GM18867 (cell line): ENCODE measurements at regions not wholly inside any gene's neighbourhood (a gene's known extent, or its start where the extent isn't known, plus 50 kb on each side); places are given as distances from the start of the nearest gene placed in this dataset.

Source experiments
- ATAC-seq: cut with Tn5 transposase; IDR thresholded peaks from one replicate; pipeline ENCODE4 v1.9.1; 2021; ENCODE audit warnings: mild to moderate bottlenecking, moderate library complexity; ENCODE audit not compliant: unreplicated experiment

DNA sequence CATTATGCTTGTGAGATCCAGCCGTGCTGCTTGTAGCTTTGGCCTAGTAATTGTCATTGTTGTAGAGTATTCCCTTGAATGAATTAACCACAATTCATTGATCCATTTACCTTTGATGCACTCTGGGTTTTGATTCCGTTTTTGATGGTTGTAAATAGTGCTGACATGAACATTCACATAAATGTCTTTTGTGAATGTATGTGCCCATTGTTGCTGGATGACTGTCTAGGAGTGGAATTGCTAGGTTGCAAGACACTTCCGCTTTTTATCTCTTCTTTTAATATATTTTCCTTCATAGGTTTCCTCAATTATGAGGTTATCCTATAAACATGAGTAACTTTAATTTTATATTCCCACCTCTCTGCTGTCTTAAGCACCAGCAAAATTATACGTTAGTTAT is 104.8 kb upstream of the CCDC68 start:
- no peak for ATAC-seq

DNA sequence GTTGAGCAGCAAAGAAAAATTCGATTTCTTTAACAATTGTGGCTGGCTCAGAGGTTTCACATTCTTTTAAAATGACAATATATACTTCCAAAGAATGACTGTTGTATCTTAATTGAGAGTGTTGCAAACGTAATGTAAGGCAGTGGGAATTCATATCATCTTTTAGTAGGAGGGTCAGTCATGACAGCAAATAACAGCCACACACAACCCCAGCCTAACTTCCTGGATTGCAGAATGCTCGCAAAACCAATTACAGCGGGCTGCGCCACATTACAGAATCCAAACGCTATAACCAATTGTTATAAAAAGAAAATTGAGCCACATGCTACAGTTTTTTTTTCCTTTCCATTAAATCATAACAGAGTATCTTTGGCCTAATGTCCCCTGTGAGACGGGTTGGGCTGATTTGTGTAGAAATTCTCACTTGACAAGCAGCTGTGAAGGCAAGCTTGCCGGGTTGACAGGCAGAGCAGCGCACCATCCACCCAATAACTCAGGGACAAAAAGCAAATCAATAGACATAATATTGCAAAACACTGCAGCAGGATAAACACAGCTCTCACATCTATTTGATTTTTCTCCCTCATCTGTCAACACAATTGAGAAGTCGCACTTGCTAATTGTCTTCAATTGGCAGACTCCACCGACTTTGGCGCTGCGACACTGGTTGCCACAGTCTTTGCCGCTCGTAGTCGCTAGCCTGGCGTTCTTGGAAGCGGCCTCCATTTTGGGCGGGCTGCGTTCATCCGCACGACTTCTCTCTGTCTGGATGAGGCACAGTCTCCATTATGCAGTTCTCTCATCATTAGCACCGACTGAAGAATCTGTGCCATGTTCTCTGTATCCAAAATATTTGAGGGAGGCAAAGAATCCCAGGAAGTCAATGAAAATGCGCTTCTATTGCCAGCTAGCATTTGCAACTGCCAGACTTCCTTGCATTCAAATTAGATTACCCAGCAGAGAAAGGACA is 95.0 kb upstream of the CCDC68 start:
- ATAC-seq = no peak

DNA sequence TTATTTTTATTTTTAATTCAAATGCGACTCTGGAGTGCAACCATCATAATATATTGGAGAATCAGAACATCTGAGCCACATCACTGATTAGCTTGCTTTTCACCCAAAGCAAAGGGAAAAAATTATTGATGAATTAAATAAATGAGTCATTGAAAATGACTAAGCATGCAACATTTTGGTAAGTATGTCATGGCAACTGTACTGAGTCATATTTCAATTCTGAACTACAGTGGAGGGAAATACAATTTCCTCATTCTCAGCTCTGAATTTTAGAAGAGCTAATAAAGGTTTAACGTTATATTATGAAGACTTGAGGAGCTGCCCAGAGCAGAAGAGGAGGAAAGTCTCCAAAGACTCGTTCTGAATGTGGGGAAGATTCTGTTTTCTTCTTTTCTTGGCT is 89.6 kb upstream of the CCDC68 start:
- no peak for ATAC-seq

DNA sequence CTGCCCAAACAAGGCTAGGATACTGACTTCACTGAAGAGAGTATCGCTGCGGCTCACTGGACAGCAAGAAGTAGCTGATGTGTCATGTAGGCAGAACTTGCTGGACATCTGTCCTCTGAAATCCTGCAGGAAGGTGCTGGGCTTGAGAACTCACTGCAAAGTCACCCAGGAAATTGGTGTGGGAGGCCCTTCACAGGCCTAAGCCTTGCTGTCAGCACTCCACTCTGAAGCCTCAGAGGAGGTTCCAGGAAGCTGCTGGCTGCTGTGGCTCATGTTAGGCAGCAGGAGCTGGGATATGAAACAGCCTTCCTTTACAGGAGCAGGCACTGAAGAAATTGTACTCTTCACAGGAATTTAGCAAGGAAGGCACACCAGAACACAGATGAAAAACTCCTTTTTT is 88.3 kb upstream of the CCDC68 start:
- ATAC-seq = no peak

DNA sequence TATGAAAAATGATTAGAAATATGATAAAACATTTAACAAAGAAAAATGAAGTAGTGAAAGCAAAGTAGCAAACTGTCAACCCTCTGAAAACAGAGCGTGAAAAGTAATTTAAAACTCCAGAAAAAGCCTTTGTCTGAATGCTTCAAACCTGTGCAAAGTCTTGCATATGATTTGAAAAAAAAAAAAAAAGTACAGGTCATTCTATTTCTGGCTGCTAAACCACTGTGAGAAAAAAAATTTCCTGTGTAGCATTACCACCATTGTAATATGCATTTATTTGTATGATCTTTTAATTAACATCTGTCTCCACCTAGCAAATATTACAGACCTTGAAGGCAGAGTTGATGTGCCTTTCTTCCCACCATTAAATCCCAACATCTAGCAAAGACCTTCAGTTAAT is 82.1 kb upstream of the CCDC68 start:
- no peak for ATAC-seq

DNA sequence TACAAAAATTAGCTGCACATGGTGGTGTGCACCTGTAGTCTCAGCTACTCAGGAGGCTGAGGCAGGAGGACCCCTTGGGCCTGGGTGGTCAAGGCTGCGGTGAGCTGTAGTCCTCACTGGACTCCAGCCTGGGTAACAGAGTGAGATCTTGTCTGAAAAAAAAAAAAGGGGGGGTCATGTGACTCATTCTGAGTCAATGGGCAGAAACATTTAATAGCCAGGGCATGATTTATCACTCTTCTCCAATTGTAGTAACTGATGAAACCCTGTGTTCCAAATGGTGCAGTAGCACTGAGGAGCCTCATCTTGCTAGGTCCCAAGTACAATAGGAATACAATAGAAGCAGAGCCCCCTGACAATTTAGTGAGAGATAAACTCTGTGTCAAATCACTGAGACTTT is 78.9 kb upstream of the CCDC68 start:
- no peak for ATAC-seq

DNA sequence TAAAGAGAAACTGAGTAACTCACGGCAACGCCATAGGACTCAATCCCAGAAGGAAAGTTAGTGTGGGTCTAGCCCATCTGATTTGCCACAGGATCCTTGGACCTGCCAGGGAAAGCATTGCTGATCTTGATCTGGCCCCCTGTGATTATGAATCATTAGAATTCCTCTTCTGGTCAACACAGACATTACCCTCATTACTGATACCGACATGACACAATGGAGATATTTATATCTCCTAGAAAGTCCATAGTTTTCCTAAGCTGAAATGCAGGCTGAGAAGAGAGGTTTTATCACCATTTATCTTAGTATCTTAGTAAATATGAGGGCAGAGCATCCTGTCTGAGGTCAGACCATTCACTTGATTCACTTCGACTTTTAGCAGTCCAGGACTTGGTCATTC is 75.5 kb upstream of the CCDC68 start:
- ATAC-seq = no peak

DNA sequence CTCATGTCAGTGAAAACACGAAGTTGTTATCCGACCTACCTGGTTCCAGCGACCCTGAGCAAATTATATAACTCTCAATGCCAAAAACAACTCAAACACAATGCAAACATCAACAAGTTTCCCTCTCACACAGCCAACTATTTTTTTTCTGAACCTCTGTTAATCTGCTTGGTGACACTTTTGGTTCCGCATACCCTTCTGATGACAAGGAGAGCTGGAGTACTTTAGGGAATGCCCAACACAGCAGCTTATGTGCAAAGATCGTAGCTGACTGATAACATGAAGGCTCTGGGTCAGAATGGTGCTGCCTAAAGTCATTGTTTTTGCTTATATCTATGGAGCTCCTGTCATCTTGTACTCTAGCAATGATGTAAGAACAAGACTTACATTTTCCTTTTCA is 72.7 kb upstream of the CCDC68 start:
- ATAC-seq = peak; percentile 44

DNA sequence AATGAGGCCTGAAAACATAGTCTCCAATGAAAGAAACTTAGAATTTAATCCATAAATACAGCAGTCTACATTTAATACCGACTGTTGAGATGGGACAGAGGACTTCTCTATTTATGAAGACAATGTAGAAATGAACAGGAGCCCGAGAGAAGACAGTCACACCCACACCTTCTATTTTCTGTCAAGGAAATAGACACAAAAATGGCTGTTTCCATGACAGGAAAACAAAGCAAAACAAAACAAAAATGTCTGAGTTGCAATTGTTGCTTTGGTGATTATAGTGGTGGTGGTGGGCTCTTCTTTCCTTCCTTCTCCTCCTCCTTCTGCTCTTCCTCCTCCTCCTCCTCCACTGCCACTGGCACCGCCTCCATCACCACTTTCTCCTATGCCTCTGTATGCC is 72.3 kb upstream of the CCDC68 start:
- ATAC-seq = peak; percentile 23

DNA sequence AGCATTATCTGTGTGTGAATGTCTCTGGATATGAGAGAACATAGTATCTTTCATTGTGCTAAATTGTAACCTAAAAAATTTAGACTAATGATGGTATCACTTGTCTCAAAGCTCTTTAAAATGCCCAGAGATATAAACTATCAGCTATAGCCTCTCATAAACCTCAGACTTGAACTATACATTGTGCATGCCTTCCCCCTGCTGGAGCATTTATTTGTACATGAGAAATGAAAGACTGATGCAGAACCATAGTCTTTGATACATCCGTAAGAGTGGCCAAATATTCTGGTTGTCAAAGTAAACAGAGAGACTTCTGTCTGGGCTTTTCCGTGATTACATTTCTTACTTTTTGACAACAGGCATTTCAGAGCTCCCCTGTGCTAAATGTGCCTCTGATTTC is 71.9 kb upstream of the CCDC68 start:
- ATAC-seq = peak; percentile 19

DNA sequence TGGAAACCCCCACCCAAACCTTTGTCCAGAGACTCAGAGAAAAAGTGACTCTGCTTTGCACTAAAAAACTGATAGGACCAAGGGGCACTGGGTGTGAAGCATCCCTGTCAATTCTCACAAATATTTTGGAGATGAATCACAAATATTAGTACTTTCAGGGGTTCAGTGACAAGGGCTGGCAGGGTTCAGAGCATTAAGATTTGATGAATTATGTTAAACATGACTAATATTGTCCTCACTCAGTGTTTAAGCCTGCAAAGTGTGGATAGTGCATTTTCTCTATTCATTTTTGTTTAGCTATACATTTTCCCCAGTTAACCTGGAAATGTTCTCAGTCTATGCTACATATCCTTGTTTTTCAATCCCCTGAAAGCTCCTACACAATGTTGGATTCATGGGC is 65.3 kb upstream of the CCDC68 start:
- ATAC-seq = no peak

DNA sequence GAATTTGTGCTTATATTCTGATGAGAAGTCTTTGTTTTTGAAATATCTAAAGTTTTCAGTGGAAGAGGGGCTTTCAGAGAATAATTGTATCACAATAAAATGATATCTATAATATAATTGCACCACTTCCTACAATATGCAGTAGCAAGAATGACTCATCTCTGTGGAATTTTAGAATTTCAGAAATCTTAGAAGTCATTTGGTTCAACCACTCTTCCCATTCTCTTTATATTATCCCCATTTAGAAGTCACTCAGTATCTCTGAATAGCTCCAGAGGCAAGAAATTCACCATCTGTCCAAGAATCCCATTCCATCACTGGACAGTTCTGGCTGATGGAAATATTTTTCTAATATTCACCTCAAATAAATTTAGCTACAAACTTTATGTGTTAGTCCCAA is 59.3 kb upstream of the CCDC68 start:
- no peak for ATAC-seq

DNA sequence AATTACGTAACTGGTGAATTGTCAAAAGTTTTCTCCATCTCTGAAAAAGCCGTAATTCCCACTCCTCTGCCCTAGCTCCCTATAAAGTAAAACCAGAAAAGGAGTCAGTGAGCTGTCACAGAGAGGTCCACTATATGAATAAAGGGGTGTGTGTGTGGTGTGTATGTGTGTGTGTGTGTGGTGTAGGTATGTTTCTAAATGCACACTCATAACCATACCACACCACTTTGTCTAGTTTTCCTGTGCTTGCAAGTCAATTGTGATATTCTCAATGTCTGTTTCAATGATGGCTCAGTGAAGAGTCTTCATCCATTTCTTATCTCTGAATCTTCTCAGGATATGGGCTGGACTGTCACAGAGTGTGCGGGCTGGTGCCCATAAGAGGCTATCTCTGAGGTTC is 54.8 kb upstream of the CCDC68 start:
- ATAC-seq = peak; percentile 60

DNA sequence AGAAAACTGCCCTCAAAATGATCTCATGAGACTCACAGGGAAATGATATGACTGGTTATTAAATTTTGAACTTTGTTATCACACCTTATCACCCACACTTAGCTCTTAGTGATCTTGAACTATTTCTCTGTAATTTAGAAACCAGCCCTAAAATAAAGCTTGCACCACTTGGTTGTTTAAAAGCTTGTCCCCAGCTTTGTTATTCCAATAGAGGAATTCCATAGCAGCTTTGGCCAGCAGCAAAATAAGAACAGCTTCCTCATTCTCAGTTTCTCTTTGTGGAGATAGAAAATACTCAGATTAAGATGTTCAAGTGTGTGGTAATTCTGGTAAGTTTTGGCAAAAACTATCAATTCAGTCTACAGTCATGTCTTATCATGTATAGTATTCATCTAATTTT is 54.4 kb upstream of the CCDC68 start:
- peak; percentile 20 for ATAC-seq

DNA sequence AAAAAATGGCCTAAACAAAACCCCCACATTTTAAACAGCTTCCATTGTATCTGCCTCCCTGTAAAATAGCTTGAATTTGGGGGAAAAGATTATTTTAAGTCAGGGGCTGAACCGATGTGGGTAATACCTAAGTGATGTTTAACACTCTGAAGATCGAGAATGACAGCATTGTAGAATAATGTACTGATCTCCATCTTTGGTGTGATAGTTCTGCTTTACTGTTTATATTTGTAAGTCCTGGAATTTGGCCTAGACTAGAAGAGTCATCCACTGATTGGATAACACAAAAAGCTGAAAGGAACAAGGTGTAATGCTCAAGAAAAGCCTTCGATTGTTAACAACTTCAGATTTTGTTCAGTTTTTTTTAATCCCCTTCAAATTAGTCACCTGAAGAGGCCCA is 53.8 kb upstream of the CCDC68 start:
- ATAC-seq = no peak

DNA sequence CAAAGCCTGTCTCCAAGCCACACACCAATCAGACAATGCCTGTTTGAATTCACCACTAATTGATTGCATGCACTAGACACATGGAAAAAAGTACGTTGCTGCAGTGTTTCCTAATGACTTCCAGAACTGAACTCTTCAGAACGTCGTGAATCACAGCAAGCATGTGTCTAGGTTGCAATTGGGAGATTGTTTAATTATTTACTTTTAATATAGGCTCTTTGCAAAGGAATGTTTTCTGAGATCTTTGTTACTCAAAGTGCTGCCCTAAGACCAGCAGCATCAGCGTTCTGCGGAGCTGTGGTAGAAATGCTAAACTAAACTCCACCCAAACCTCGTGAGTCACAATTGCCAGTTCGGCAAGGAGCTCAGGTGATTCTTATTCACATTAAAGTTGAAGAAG is 52.7 kb upstream of the CCDC68 start:
- ATAC-seq = no peak
